GM23248 (cell line): ENCODE measurements at regions not wholly inside any gene's neighbourhood (a gene's known extent, or its start where the extent isn't known, plus 50 kb on each side); places are given as distances from the start of the nearest gene placed in this dataset.
"Not testable (repeated sequence)": the region's sequence is repeated elsewhere in the genome, so short reads cannot be mapped to it uniquely, and the experiment has no call there.

Experiments
- EZH2 ChIP-seq: fragments of 200-600 bp; sonication (generic); IDR thresholded peaks from 2 replicates; pipeline ENCODE4 v1.6.1; 2018; ENCODE audit warnings: antibody characterized with exemption, mild to moderate bottlenecking; ENCODE audit not compliant: insufficient read depth, poor library complexity, severe bottlenecking
- EZH2phosphoT487 ChIP-seq: fragments of 200-600 bp; sonication (generic); IDR thresholded peaks from 2 replicates; pipeline ENCODE4 v1.6.1; 2018; ENCODE audit warnings: antibody characterized with exemption, moderate library complexity, mild to moderate bottlenecking, low read depth; ENCODE audit not compliant: insufficient read depth

DNA sequence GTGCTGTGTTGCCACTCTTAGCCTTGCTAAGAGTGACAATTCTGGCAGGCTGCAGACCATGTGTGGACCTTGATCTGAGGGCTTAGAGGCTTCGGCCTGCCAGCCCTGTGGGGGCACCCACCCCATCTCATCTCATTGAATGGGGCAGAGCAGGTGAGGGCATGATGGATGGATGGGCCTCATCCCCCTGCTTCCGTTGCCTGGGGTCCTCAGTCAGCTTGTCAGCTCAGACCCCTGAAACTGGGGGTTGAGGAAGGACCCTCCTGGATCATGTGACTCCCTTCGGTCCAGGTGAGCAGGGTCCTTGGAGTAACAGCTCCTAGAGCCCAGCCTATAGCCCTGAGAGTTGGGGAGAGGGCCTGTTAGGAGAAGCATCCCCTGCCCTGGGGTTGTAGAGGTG is 3076.8 kb downstream of the RPIA start:
- TF ChIP-seq EZH2phosphoT487, EZH2: not testable (repeated sequence)
